ENCODE measurements at regions not wholly inside any gene's neighbourhood (a gene's known extent, or its start where the extent isn't known, plus 50 kb on each side); places are given as distances from the start of the nearest gene placed in this dataset.

GRCh38 chr17:65340401-65340800, 203.2 kb downstream of the RGS9 start:
- peaks cover 0 to 11% (median 2%) of the 10 kb centered on the region in 3 donors for H3K9me3 ChIP-seq (ENCODE audit: control insufficient read depth in 2 of 3, insufficient read depth in 1 of 3, low read length in 3 of 3)
- H3K36me3 ChIP-seq (ENCODE audit: control insufficient read depth in 2 of 3, insufficient read depth in 3 of 3, low read length in 3 of 3) = no peaks in the 10 kb centered on the region
- H3K9ac ChIP-seq (ENCODE audit: low read length in 3 of 3) = no peak overlapping the region
- H3K27me3 ChIP-seq (ENCODE audit: control insufficient read depth, insufficient read depth, low read length) = no peaks in the 10 kb centered on the region
- H3K27ac ChIP-seq (ENCODE audit: low read depth in 2 of 2, low read length in 2 of 2) = no peak overlapping the region
- intact Hi-C loops (cut with DNase I) = no loop called here
- DNase-seq (no peak), FAIRE-seq (no peak)
- no peak overlapping the region for H3K4me3 ChIP-seq (ENCODE audit: low read length in 3 of 3)
- H3K4me1 ChIP-seq (ENCODE audit: control insufficient read depth in 2 of 3, insufficient read depth in 2 of 3, low read depth in 1 of 3, low read length in 3 of 3) = no peaks in the 10 kb centered on the region
- TF ChIP-seq CTCF (IDR thresholded peaks at IDR 0.05; ENCODE audit: borderline replicate concordance, extremely low read depth, insufficient read depth) = no peak

- Histone ChIP-seq H3K9ac (ENCODE audit: low read length in 3 of 3) (no peak overlapping the region), H3K9me3 (ENCODE audit: control insufficient read depth in 2 of 3, insufficient read depth in 1 of 3, low read length in 3 of 3) (peaks cover 0 to 8% (median 0%) of the 10 kb centered on the region in 3 donors), H3K27me3 (ENCODE audit: control insufficient read depth, insufficient read depth, low read length) (no peaks in the 10 kb centered on the region), H3K4me1 (ENCODE audit: control insufficient read depth in 2 of 3, insufficient read depth in 2 of 3, low read depth in 1 of 3, low read length in 3 of 3) (no peaks in the 10 kb centered on the region), H3K36me3 (ENCODE audit: control insufficient read depth in 2 of 3, insufficient read depth in 3 of 3, low read length in 3 of 3) (no peaks in the 10 kb centered on the region), H3K4me3 (ENCODE audit: low read length in 3 of 3) (no peak overlapping the region), H3K27ac (ENCODE audit: low read depth in 2 of 2, low read length in 2 of 2) (no peak overlapping the region)
- intact Hi-C loops (cut with DNase I) = no loop called here
- no peak for TF ChIP-seq CTCF (IDR thresholded peaks at IDR 0.05; ENCODE audit: borderline replicate concordance, extremely low read depth, insufficient read depth)
- no peak for FAIRE-seq
- DNase-seq = peak in 2 of 5 donors; percentile 45 to 59
Measured at GRCh38 chr17:65334406-65334805, 197.2 kb downstream of the RGS9 start.

- Histone ChIP-seq H3K27ac (ENCODE audit: low read depth in 2 of 2, low read length in 2 of 2) (no peak overlapping the region), H3K4me3 (ENCODE audit: low read length in 3 of 3) (no peak overlapping the region), H3K36me3 (ENCODE audit: control insufficient read depth in 2 of 3, insufficient read depth in 3 of 3, low read length in 3 of 3) (no peaks in the 10 kb centered on the region), H3K27me3 (ENCODE audit: control insufficient read depth, insufficient read depth, low read length) (no peaks in the 10 kb centered on the region), H3K9me3 (ENCODE audit: control insufficient read depth in 2 of 3, insufficient read depth in 1 of 3, low read length in 3 of 3) (no peaks in the 10 kb centered on the region), H3K9ac (ENCODE audit: low read length in 3 of 3) (no peak overlapping the region), H3K4me1 (ENCODE audit: control insufficient read depth in 2 of 3, insufficient read depth in 2 of 3, low read depth in 1 of 3, low read length in 3 of 3) (no peaks in the 10 kb centered on the region)
- intact Hi-C loops (cut with DNase I) = no loop called here
- no peak for FAIRE-seq
- TF ChIP-seq CTCF (IDR thresholded peaks at IDR 0.05; ENCODE audit: borderline replicate concordance, extremely low read depth, insufficient read depth) = no peak
- DNase-seq = no peak
Measured at GRCh38 chr17:65332779-65333178, 195.6 kb downstream of the RGS9 start.

- Histone ChIP-seq H3K27me3 (ENCODE audit: control insufficient read depth, insufficient read depth, low read length) (no peaks in the 10 kb centered on the region), H3K9ac (ENCODE audit: low read length in 3 of 3) (no peak overlapping the region), H3K9me3 (ENCODE audit: control insufficient read depth in 2 of 3, insufficient read depth in 1 of 3, low read length in 3 of 3) (no peaks in the 10 kb centered on the region), H3K27ac (ENCODE audit: low read depth in 2 of 2, low read length in 2 of 2) (no peak overlapping the region), H3K36me3 (ENCODE audit: control insufficient read depth in 2 of 3, insufficient read depth in 3 of 3, low read length in 3 of 3) (no peaks in the 10 kb centered on the region), H3K4me3 (ENCODE audit: low read length in 3 of 3) (no peak overlapping the region), H3K4me1 (ENCODE audit: control insufficient read depth in 2 of 3, insufficient read depth in 2 of 3, low read depth in 1 of 3, low read length in 3 of 3) (no peaks in the 10 kb centered on the region)
- FAIRE-seq = no peak
- intact Hi-C loops (cut with DNase I) = no loop called here
- no peak for TF ChIP-seq CTCF (IDR thresholded peaks at IDR 0.05; ENCODE audit: borderline replicate concordance, extremely low read depth, insufficient read depth)
- no peak for DNase-seq
Measured at GRCh38 chr17:65332375-65332774, 195.2 kb downstream of the RGS9 start.
